ENCODE measurements at regions not wholly inside any gene's neighbourhood (a gene's known extent, or its start where the extent isn't known, plus 50 kb on each side); places are given as distances from the start of the nearest gene placed in this dataset.
A peak's percentile ranks its signal among the peaks of the same experiment; 100 is the strongest.
"Not testable (repeated sequence)": the region's sequence is repeated elsewhere in the genome, so short reads cannot be mapped to it uniquely, and the experiment has no call there.

DNA sequence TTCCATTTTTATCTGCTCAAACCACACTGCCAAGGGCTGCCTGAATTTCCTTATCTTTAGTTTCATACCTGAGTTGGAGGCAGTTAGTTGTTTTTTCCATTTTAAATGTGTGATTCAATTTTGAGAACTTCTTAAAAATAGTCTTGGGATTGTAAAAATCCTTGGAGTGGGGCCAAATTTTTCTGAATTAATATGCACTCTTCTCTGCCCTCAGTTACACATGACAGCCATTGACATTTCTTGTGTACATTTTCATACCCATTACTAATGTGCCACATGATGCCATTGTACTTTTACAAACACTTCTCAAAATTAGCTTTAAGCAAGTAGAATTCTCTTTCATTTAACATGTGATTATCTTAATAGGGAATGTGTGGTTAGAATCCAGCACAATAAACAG, 141.7 kb downstream of the C3orf38 start:
- no peak for DNase-seq (ENCODE audit: low spot score)

DNA sequence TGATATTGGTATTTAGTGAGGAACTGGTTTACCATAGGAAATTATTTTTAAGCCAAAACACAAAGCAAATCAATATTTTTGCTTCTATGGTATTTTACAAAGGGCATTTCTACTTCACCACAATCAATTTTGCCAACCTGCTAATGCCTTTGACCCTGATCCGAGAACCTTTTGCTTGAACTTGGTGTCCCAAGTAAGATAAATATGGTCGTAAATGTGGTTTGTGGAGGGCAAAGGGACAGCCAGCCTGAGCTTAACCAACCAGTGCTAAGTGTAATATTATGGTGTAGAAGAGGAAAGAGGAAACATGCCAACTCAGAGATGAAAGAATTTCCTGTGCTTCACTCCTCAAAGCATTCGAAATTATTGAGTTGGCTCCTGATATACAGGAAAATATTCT, 148.4 kb downstream of the C3orf38 start:
- no peak for DNase-seq (ENCODE audit: low spot score)

DNA sequence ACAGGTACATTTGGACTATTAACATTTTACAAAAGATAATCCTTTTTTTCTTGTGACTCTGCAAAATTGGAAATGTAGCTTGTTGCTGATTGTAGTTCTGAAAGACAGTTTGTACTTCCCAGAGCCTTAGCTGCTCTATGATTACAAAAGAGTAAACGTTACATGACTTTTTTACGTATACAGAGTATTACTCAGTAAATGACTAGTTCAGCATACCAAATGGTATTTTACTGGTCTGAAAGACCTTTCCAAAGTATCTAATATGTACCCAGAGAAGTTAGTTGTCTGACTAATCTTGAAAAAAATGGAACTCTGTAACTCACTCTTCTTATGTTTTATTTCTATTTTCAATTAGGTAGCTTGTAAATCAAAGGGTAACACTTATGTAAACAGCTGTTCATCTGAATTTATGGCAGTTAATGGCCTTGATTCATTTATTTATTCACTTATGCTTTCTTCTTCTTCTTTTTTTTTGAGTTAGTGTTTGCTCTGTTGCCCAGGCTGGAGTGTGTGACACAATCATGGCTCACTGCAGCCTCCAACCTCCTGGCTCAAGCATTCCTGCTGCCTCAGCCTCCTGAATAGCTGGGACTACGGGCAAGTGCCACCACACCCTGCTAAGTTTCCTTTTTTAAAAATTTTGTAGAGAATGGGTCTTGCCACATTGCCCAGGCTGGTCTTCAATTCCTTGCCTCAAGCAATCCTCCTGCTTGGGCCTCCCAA, 151.7 kb downstream of the C3orf38 start:
- DNase-seq (ENCODE audit: low spot score) = no peak

DNA sequence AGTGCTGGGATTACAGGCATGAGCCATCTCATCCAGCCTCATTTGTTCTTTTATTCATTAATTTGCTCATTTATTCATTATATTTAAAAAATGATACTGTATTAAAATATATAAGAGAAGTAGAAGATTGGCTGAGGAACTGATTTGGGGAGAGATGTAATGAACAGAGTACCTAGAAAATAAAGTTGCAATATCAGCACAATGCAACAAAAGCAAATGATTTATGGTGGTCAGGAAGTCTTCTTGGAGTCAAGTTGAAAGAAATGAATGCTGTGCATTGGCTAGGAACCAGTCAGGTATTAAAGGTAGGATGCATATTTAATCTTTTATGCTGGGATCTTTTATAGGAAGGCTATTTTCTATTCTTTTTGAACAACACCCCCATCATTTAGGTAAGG, 152.2 kb downstream of the C3orf38 start:
- DNase-seq (ENCODE audit: low spot score) = no peak

DNA sequence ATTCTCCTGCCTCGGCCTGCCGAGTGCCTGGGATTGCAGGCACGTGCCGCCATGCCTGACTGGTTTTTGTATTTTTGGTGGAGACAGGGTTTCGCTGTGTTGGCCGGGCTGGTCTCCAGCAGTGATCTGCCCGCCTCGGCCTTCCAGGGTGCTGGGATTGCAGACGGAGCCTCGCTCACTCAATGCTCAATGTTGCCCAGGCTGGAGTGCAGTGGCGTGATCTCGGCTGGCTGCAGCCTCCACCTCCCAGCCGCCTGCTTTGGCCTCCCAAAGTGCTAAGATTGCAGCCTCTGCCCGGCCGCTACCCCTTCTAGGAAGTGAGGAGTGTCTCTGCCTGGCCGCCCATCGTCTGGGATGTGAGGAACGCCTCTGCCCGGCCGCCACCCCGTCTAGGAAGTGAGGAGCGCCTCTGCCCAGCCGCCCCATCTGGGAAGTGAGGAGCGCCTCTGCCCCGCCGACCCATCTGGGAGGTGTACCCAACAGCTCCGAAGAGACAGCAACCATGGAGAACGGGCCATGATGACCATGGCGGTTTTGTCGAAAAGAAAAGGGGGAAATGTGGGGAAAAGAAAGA, 153.7 kb downstream of the C3orf38 start:
- not testable (repeated sequence) for DNase-seq (ENCODE audit: low spot score)

DNA sequence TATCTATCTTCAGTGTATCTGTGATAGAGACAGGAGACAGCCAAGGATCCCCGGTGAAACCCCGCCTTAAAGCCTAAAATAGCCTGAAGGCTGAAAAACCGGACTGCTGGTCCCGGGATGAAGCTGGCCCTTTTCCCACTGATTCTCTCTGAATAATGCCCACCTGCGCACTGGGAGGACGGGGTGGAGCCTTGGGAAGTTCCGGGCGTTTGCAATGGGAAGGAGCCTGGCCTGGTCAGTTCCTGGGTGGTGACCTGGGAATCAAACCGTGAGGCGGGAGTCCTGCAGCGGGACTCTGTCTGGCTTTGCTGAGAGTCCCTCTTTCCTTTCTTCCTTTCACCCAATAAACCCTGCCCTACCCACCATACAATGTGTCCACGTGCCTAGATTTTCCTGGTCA, 157.9 kb downstream of the C3orf38 start:
- DNase-seq (ENCODE audit: low spot score) = no peak

DNA sequence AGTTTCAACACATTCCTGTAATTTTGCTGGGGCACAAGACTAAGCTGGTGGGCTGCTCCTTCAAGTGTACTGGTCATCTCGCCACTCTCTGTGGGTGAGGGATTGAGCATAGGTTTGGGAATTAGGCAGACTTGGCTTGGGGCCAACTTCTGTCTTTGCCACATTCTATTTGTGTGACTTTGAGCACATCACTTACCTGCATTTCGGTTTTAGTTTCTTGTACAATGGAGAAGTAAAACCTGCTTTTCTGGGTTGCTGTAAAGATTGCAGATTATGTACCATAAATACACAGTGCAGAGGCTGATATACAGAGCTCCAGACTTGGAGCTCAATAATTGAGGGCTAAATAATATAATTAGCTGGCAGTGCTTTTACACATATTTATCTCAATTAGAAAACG, 162.1 kb downstream of the C3orf38 start:
- no peak for DNase-seq (ENCODE audit: low spot score)

DNA sequence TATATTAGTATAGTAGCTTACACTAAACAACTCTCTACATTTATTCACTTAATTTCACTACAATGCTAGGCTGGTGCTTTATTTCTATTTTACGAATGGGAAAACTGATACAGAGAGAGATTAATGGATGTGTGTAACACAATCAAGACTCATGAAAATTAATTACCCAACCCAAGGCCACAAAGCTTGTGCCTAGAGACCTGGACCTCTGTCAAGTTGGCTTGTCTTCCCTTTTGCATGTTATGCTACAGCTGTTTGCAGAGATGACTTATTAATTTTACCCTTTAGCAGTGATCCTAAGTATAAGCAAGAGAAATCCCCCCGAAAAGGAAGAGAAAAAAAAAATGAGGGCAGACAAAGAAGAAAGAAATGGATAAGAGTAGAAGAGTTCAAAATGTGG, 162.5 kb downstream of the C3orf38 start:
- DNase-seq (ENCODE audit: low spot score) = no peak

DNA sequence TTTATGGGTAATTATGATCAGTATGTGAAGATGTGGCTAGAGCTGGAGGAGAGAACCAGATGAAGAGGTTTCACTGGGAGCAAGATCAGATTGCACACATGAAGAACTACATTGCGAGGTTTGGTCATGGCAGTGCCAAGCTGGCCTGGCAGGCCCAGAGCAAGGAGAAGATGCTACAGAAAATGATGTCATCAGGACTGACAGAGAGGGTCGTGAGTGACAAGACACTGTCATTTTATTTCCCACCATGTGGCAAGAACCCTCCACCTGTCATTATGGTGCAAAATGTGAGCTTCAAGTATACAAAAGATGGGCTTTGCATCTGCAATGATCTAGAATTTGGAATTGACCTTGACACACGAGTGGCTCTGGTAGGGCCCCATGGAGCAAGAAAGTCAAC, 168.3 kb downstream of the C3orf38 start:
- DNase-seq (ENCODE audit: low spot score) = no peak

DNA sequence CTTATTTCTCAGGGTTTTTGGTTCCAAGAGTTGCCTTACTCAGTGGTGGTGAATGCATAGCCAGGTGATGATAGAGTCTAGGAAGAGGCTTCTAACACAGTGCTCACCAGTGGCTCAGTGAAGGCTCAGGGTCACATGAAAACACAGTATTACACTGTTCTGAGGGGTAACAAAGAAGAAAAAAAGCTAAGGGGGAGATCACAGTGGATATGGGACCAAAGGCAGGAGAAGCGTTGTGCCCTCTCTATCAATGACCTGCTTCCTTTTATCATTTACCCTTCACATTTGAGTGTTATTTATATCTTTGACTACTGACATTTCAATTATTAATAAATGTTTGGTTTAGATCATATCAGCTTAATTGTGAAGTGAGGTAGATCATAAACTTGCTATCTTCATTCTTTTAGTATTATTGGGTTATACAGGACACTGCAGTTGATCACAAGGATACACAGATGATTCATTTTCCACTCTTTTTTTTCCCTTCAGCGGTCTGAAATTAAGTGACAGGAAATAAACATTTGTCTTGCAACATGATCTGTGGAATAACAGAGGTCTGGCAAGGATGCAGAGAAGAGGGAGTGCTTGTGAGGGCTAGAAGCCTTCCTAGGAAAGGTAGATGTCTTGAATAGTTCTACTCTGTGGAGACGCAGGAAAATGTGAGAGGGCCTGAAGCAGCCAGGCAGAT, 171.7 kb downstream of the C3orf38 start:
- DNase-seq (ENCODE audit: low spot score) = no peak

DNA sequence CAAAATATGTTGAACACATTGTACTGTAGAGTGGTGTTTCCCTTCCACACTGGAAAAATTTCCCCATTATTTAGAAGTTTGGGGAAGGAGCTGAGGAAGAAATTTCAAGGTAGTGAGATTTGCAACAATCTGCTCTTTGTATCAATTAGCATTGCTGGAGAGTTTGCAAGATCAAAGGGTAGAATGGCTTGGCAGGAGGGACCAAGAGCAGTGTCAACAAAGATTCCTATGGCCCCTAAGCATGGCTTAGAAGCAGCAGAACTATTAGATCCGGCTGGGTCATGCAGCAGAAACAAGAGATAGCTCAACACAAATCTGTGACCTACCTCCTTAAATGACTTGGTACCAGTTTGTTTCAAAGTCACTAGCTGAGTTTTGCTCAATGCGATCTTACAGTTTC, 175.0 kb downstream of the C3orf38 start:
- DNase-seq (ENCODE audit: low spot score) = no peak

DNA sequence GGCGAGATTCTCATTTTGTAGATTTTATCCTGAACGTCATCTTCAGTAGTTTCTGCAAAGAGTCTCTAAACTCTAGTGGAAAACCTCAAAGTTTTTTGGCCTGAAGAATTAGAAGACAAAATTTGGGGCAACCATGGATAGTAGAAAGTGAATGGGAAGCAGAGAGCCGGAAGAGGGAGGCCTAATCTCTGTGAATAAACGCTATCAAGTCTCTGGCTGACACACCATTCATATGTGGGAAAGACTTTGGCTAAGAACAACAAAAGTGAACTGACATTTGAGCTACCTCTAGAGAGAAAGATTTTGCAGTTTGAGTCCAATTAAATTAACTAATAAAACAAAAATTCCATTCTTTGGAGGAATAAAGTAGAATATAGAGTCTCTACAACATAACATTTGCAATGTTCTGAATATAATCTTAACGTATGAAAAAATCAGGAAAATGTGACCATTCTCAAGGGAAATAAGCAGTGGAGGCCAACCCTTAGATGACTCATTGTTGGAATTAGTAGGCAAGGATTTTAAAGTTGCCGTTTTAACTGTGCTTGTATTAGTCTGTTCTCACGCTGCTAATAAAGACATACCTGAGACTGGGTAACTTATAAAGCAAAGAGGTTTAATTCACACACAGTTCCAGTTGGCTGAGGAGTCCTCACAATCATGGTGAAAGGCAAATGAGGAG, 184.6 kb downstream of the C3orf38 start:
- DNase-seq (ENCODE audit: low spot score) = no peak

DNA sequence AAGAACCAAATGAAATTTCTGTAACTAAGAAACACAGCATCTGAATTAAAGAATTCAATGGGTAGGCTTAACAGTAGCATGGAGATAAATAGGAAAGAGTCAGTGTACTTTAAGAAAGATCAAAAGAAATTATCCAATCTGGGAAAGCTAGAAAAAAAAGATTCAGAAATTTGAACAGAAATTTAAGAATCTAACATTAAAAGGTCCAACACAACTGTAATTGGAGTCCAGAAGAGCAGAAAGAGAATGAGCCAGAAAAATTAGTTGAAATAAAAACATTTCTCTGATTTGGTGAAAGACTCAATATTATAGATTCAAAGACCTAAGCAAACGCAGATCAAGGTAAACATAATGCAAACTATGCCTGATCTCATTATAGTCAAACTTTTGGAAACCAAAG, 187.1 kb downstream of the C3orf38 start:
- no peak for DNase-seq (ENCODE audit: low spot score)

DNA sequence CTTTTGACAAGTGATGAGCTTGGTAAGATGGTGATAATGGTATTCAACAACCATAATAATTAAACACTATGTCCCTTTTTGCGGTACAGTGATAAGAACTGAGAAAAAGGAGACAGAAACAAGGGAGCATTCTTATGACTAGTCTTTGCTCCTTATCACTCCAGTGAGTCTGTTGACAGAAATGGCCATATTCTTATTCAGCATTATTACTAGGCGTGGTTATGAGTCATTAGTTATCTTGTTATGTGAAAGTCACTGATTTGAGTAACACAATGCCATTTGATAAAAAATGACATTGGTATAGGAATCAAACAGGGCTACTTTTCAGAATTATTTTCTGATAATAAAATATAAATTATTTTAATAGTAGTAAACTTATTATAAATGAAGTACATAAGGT, 193.5 kb downstream of the C3orf38 start:
- DNase-seq (ENCODE audit: low spot score) = peak; percentile 5

DNA sequence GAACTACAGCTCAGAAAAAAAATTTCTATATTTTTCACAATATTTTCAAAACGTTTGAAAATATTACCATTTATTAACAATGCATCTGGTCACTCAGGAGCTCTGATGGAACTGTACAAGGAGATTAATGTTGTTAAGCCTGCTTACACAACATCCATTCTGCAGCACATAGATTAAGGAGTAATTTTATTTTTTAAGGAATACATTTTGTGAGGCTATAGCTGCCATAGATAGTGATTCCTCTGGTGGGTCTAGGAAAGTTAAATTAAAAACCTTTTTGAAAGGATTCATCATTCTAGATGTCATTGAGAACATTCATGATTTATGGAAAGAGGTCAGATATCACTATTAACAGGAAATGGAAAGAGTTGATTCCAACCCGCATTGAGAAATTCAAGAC, 196.9 kb downstream of the C3orf38 start:
- no peak for DNase-seq (ENCODE audit: low spot score)

DNA sequence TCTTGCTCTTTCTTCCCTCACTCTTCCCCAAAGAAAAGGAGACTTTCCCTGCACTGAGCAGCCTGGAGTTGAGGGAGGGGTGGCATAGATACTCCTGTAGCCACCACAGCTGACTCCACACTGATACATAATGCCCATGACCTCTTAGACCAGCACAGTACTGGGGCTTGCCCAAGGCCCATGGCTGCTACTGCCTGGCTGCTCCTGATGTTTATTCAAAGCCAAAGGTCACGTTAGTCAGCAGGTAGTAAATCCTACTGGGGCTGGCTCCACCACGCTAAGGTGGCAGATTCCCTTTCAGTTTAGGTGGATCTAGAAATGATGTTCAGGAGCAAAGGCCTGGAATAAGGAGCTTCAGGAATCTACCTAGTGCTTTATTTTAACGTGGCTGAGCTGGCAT, 212.7 kb downstream of the C3orf38 start:
- no peak for DNase-seq (ENCODE audit: low spot score)

DNA sequence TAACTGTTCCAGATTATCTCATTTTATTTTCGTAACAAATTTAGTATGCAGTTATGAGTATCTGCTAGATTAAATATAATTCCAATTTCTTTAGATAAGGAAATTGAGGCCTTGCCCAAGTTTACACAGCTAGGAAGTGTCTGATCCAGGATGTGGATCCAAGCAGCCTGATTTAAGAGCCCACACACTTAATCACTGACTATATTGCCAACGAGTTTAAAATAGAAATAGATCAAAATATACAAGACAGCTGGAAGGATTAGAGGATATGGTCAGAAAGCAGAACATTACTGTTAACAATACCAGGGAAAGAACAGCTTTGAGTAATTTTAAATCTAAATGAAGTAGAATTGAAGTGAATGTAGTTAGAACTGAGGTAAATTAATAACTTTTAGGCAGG, 215.2 kb downstream of the C3orf38 start:
- DNase-seq (ENCODE audit: low spot score) = no peak

DNA sequence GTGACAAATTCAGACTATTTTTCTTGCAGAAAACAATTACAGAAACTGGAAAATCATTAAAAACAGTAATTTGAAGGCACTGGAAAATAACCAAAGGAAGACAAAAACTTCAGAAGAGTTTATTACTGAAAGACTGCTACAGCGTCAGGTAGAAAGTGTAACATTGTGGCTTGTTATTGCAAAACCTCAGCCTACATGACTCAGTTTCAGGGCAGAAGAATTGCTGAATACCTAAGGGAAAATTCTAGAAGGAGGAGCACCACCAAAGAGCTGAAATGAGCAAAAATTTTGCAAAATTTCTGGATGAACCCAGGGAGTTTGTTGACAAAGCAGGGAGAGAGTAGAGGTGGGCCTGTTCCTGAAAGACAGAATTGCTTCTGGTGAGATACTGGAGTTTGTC, 219.6 kb downstream of the C3orf38 start:
- no peak for DNase-seq (ENCODE audit: low spot score)

DNA sequence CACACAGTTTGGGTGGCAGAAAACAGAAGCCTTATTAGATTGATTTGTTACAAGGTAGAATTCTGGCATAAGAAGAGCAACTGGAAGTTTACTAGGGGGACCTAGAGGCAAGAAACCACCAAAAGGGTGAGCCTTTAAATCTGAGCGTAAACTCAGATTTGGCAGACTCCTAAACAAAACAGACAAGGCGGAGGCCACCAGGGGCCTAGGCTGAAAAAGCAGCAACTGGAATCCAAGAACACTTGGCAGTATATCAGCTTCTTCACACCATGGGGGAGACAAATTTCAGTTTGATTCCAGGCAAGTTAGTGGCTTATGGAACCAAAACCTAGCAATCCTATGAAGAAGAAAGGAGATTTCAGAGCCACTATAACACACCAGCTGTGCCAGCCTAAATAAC, 220.0 kb downstream of the C3orf38 start:
- DNase-seq (ENCODE audit: low spot score) = no peak

DNA sequence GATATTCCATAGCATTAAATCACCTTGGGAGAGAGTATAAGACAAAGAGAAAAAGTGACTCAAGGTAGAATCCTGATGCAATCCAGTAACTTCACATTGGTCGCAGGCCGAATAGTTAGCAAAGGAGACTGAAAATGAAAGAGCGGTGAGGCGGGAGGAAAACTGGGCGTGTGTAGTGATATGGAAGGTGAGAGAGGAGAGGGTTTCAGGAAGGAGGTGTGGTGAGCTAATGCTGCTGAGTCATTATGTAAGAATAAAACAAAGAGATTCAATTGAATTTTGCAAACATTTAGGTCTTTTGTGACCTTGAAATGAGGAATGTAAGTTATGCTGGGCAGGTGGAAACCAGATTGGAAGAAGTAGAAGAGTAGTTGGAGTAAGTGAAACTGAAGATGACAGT, 235.3 kb downstream of the C3orf38 start:
- DNase-seq (ENCODE audit: low spot score) = no peak

DNA sequence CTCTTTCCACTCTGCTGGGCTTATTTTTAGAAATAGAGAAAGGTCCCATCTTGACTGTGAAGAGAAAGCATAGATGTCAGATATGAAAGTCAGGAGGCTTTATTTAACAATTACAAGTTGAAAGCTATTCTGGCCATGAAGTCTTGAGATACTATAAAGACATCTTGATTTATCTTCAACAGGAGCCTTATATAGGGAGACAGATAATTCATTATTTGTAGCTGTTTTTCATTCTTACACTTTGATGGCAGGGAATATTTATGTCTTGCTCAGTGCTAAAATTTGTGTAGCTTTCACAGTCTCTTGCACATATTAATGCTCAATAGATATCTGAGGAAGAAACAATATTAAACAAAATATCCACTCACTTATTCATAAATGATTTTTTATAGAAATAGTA, 248.8 kb downstream of the C3orf38 start:
- DNase-seq (ENCODE audit: low spot score) = no peak

DNA sequence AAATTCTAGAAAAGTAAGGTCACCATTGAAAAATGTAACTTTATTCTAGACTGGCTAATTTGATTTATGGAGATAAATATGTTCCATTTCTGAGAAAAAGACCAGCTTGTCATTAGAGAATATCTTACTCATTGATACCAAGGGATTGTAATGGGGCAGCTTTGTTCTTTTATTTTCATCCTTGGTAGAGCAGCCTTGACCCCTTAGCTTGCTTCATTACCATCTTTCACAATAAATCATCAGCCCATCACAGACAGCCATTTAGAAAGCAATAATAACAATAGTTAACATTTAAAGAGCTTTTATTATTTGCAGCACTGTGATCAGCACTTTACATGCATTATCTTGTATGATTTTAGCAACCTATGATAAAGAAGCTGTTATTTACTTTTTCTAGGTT, 253.6 kb downstream of the C3orf38 start:
- no peak for DNase-seq (ENCODE audit: low spot score)

DNA sequence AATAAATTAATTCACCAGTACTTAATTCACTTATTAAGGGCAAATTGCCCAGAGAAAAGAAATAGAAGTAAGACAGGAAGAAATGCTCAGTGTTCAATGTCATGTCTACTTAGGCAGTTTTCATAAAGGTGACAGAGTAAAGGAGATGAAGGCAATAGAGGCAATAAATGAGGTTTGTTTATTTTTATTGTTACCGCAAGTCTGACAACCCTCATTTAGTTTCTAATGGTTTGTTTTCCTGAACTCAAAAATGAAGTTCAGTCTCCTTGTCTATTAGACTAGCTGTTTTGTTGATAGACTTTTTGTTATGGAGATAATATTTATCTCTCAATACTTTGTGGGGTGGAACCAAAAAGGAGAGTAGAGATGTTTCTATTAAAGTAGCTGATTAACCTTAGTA, 258.3 kb downstream of the C3orf38 start:
- no peak for DNase-seq (ENCODE audit: low spot score)

All from activated CD4-positive, alpha-beta T cell treated with anti-CD3 and anti-CD28 coated beads, Interleukin-2, Interleukin-4, amounts not matched to agents 100 ng/mL and 50 ng/mL, durations not matched to agents 16 hours and 8 hours (primary cell).